Choroid plexus epithelial cell (primary cell): ENCODE measurements at regions not wholly inside any gene's neighbourhood (a gene's known extent, or its start where the extent isn't known, plus 50 kb on each side); places are given as distances from the start of the nearest gene placed in this dataset.
A peak's percentile ranks its signal among the peaks of the same experiment; 100 is the strongest.

Experiments
- DNase-seq: peaks from one replicate; pipeline ENCODE4 v3.0.0-alpha.2; 2010; ENCODE audit warnings: low read depth
- H3K4me3 ChIP-seq: 2 replicates; pipeline ENCODE4 v1.5.1; 2011; ENCODE audit warnings: low read depth, mild to moderate bottlenecking, control low read depth, low read length, moderate library complexity
- CTCF ChIP-seq: conservative IDR thresholded peaks from 2 replicates; pipeline ENCODE4 v1.5.1; 2011; ENCODE audit warnings: low read depth, mild to moderate bottlenecking, control low read depth, inconsistent platforms, low read length, moderate library complexity

GRCh38 chr1:67952071-67952470 is 98.4 kb downstream of the DIRAS3 start:
- TF ChIP-seq CTCF = no peak
- H3K4me3 ChIP-seq = no peak overlapping the region
- peak; percentile 84 for DNase-seq

- DNase-seq = no peak
- no peak overlapping the region for H3K4me3 ChIP-seq
- TF ChIP-seq CTCF = no peak
These were observed 99.4 kb downstream of the DIRAS3 start for GRCh38 chr1:67951014-67951413.

- no peak for TF ChIP-seq CTCF
- peak; percentile 88 for DNase-seq
- H3K4me3 ChIP-seq = no peak overlapping the region
These were observed 102.0 kb downstream of the DIRAS3 start for GRCh38 chr1:67948151-67949080.

- no peak for DNase-seq
- TF ChIP-seq CTCF = no peak
- no peak overlapping the region for H3K4me3 ChIP-seq
These were observed 103.3 kb downstream of the DIRAS3 start for GRCh38 chr1:67947114-67947513.

- no peak overlapping the region for H3K4me3 ChIP-seq
- DNase-seq = peak; percentile 40
- no peak for TF ChIP-seq CTCF
These were observed 104.6 kb downstream of the DIRAS3 start for GRCh38 chr1:67945733-67946374.

GRCh38 chr1:67942274-67942673 is 108.2 kb downstream of the DIRAS3 start:
- no peak overlapping the region for H3K4me3 ChIP-seq
- DNase-seq = peak; percentile 82
- TF ChIP-seq CTCF = no peak
